ENCODE measurements at regions not wholly inside any gene's neighbourhood (a gene's known extent, or its start where the extent isn't known, plus 50 kb on each side); places are given as distances from the start of the nearest gene placed in this dataset.

- no peak for DNase-seq (ENCODE audit: low read depth)
- Histone ChIP-seq H3K36me3 (ENCODE audit: control insufficient read depth, insufficient read depth, low read length) (no peaks in the 10 kb centered on the region), H3K27me3 (ENCODE audit: control insufficient read depth, insufficient read depth, low read length) (no peaks in the 10 kb centered on the region), H3K4me3 (ENCODE audit: low read depth, low read length) (no peak overlapping the region)
- no peak for TF ChIP-seq CTCF (IDR thresholded peaks at IDR 0.05; ENCODE audit: insufficient read depth, low read length, poor library complexity, severe bottlenecking)
Measured at GRCh38 chr2:59183070-59183469, 941.9 kb upstream of the FANCL start.

- peak; percentile 54 for TF ChIP-seq CTCF (IDR thresholded peaks at IDR 0.05; ENCODE audit: insufficient read depth, low read length, poor library complexity, severe bottlenecking)
- H3K36me3 ChIP-seq (ENCODE audit: control insufficient read depth, insufficient read depth, low read length) = no peaks in the 10 kb centered on the region
- H3K27me3 ChIP-seq (ENCODE audit: control insufficient read depth, insufficient read depth, low read length) = no peaks in the 10 kb centered on the region
- no peak overlapping the region for H3K4me3 ChIP-seq (ENCODE audit: low read depth, low read length)
- DNase-seq (ENCODE audit: low read depth) = no peak
Measured at GRCh38 chr2:59182249-59182648, 941.1 kb upstream of the FANCL start.

- DNase-seq (ENCODE audit: low read depth) = no peak
- no peak for TF ChIP-seq CTCF (IDR thresholded peaks at IDR 0.05; ENCODE audit: insufficient read depth, low read length, poor library complexity, severe bottlenecking)
- Histone ChIP-seq H3K27me3 (ENCODE audit: control insufficient read depth, insufficient read depth, low read length) (no peaks in the 10 kb centered on the region), H3K36me3 (ENCODE audit: control insufficient read depth, insufficient read depth, low read length) (no peaks in the 10 kb centered on the region), H3K4me3 (ENCODE audit: low read depth, low read length) (no peak overlapping the region)
Measured at GRCh38 chr2:59181347-59181746, 940.2 kb upstream of the FANCL start.

- DNase-seq (ENCODE audit: low read depth) = no peak
- no peak overlapping the region for H3K4me3 ChIP-seq (ENCODE audit: low read depth, low read length)
- no peaks in the 10 kb centered on the region for H3K27me3 ChIP-seq (ENCODE audit: control insufficient read depth, insufficient read depth, low read length)
- H3K36me3 ChIP-seq (ENCODE audit: control insufficient read depth, insufficient read depth, low read length) = no peaks in the 10 kb centered on the region
- TF ChIP-seq CTCF (IDR thresholded peaks at IDR 0.05; ENCODE audit: insufficient read depth, low read length, poor library complexity, severe bottlenecking) = no peak
Measured at GRCh38 chr2:59180621-59181020, 939.5 kb upstream of the FANCL start.

- no peak for DNase-seq (ENCODE audit: low read depth)
- Histone ChIP-seq H3K27me3 (ENCODE audit: control insufficient read depth, insufficient read depth, low read length) (no peaks in the 10 kb centered on the region), H3K36me3 (ENCODE audit: control insufficient read depth, insufficient read depth, low read length) (no peaks in the 10 kb centered on the region), H3K4me3 (ENCODE audit: low read depth, low read length) (no peak overlapping the region)
- TF ChIP-seq CTCF (IDR thresholded peaks at IDR 0.05; ENCODE audit: insufficient read depth, low read length, poor library complexity, severe bottlenecking) = no peak
Measured at GRCh38 chr2:59180111-59180510, 939.0 kb upstream of the FANCL start.

GRCh38 chr2:59177748-59178147 is 936.6 kb upstream of the FANCL start:
- no peak for DNase-seq (ENCODE audit: low read depth)
- H3K27me3 ChIP-seq (ENCODE audit: control insufficient read depth, insufficient read depth, low read length) = no peaks in the 10 kb centered on the region
- H3K36me3 ChIP-seq (ENCODE audit: control insufficient read depth, insufficient read depth, low read length) = no peaks in the 10 kb centered on the region
- no peak overlapping the region for H3K4me3 ChIP-seq (ENCODE audit: low read depth, low read length)
- no peak for TF ChIP-seq CTCF (IDR thresholded peaks at IDR 0.05; ENCODE audit: insufficient read depth, low read length, poor library complexity, severe bottlenecking)

Data from kidney epithelial cell (primary cell).